Tibial nerve (tissue), 4 donors: ENCODE measurements at regions not wholly inside any gene's neighbourhood (a gene's known extent, or its start where the extent isn't known, plus 50 kb on each side); places are given as distances from the start of the nearest gene placed in this dataset.

ENCODE experiments used
- EP300 ChIP-seq, 2 donors: sonication (generic); formaldehyde crosslinking; IDR thresholded peaks; one replicate each; pipeline ENCODE4 v1.6.1; 2017; ENCODE audit warnings: antibody characterized with exemption in 2 of 2, mild to moderate bottlenecking in 1 of 2
- POLR2A ChIP-seq, 2 donors: fragments of 450-650 bp; IDR thresholded peaks; one replicate each; pipeline ENCODE4 v1.6.1; 2017; ENCODE audit warnings: antibody characterized with exemption in 2 of 2, mild to moderate bottlenecking in 2 of 2, moderate library complexity in 2 of 2
- TF ChIP-seq, protein P1 (sequence below), 5 experiments: fragments of 200-600 bp in 3 of 5; fragments of 450-650 bp in 2 of 5; sonication (generic) in 3 of 5; IDR thresholded peaks; one replicate each; pipeline ENCODE4 v1.5.1; 2016 to 2019; ENCODE audit warnings: antibody characterized with exemption in 5 of 5, mild to moderate bottlenecking in 3 of 5, moderate library complexity in 2 of 5

DNA sequence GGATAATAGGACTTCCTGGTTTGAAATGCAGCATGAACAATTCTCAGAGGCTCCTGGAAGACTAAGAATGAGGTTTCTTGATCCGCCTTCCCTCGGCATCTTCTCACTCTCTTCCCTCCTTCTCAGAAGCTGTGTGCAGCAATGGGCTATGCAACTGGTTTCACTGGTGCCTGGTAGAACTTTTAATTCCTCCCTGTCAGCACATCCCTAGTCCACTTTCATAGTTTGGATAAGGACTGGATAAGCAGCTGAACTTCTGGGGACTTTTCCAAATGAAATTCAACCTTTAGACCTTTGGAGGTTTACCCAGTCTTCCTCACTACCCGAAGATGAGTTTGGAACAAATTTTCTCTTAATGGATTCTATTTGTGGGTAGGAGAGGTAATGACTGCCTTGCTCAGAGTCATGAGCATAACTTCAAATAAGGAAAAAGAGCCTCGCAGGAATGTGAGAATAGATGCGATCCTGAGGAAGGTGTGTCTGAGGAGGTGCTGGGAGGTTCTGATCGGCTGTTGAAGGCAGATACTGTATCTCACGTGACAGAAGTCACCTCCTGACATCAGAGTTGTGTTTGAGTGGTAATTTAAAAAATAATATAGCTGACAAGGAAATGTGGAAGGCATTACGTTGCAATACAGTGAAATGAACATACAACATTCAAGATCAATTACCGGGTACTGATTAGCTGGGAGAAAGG is 56.0 kb upstream of the HAND2 start:
- TF ChIP-seq EP300 (IDR thresholded peaks at IDR 0.05) = no peak
- TF ChIP-seq POLR2A (IDR thresholded peaks at IDR 0.05) = no peak
- TF ChIP-seq, protein P1, sequence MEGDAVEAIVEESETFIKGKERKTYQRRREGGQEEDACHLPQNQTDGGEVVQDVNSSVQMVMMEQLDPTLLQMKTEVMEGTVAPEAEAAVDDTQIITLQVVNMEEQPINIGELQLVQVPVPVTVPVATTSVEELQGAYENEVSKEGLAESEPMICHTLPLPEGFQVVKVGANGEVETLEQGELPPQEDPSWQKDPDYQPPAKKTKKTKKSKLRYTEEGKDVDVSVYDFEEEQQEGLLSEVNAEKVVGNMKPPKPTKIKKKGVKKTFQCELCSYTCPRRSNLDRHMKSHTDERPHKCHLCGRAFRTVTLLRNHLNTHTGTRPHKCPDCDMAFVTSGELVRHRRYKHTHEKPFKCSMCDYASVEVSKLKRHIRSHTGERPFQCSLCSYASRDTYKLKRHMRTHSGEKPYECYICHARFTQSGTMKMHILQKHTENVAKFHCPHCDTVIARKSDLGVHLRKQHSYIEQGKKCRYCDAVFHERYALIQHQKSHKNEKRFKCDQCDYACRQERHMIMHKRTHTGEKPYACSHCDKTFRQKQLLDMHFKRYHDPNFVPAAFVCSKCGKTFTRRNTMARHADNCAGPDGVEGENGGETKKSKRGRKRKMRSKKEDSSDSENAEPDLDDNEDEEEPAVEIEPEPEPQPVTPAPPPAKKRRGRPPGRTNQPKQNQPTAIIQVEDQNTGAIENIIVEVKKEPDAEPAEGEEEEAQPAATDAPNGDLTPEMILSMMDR (IDR thresholded peaks at IDR 0.05) = no peak
